ENCODE measurements at regions not wholly inside any gene's neighbourhood (a gene's known extent, or its start where the extent isn't known, plus 50 kb on each side); places are given as distances from the start of the nearest gene placed in this dataset.

DNA sequence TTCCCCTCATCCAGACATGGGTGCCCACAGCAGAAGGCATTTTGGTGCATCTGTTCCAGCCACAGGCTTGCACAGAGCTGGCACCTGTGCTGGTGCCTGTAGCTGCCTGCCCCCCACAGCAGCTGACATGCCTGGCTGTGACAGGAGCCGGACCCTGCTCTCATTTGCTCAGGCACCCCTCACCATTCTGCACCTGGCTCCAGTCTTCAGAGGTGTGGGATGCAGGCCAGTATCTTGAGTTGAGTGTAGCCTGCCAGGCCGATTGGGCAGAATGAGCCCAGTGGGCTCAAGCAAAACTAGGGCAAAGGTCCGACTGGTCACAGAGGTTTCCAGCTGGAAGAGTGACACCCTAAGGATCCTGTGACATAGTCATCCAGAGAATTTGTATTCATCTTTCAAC is 887.7 kb downstream of the CDH11 start:
- TF ChIP-seq POLR2AphosphoS5 (IDR thresholded peaks at IDR 0.05; ENCODE audit: low read depth, low read length), result no peak

DNA sequence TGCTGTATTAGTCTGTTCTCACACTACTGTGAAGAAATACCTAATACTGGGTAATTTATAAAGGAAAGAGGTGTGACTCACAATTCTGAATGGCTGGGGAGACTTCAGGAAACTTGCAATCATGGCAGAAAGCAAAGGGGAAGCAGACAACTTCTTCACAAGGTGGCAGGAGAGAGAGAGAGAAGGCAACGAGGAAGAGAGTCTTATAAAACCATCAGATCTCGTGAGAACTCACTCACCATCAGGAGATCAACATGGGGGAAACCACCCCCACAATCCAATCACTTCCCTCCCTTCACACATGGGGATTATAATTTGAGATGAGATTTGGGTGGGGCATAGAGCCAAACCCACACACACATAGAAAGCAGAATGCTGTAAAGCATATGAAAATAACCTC is 896.2 kb downstream of the CDH11 start:
- TF ChIP-seq FOXP2 (optimal IDR thresholded peaks at IDR 0.05; ENCODE audit: borderline replicate concordance, extremely low read depth, extremely low read length, insufficient read depth), result no peak
- TF ChIP-seq, protein P1, sequence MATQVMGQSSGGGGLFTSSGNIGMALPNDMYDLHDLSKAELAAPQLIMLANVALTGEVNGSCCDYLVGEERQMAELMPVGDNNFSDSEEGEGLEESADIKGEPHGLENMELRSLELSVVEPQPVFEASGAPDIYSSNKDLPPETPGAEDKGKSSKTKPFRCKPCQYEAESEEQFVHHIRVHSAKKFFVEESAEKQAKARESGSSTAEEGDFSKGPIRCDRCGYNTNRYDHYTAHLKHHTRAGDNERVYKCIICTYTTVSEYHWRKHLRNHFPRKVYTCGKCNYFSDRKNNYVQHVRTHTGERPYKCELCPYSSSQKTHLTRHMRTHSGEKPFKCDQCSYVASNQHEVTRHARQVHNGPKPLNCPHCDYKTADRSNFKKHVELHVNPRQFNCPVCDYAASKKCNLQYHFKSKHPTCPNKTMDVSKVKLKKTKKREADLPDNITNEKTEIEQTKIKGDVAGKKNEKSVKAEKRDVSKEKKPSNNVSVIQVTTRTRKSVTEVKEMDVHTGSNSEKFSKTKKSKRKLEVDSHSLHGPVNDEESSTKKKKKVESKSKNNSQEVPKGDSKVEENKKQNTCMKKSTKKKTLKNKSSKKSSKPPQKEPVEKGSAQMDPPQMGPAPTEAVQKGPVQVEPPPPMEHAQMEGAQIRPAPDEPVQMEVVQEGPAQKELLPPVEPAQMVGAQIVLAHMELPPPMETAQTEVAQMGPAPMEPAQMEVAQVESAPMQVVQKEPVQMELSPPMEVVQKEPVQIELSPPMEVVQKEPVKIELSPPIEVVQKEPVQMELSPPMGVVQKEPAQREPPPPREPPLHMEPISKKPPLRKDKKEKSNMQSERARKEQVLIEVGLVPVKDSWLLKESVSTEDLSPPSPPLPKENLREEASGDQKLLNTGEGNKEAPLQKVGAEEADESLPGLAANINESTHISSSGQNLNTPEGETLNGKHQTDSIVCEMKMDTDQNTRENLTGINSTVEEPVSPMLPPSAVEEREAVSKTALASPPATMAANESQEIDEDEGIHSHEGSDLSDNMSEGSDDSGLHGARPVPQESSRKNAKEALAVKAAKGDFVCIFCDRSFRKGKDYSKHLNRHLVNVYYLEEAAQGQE (IDR thresholded peaks at IDR 0.05; ENCODE audit: insufficient read depth in 1 of 2, low read depth in 2 of 2, low read length in 2 of 2), result no peak
- no peak for TF ChIP-seq SIN3A (IDR thresholded peaks at IDR 0.05; ENCODE audit: borderline replicate concordance, insufficient read depth, low read length)
- no peak for TF ChIP-seq TAF1 (IDR thresholded peaks at IDR 0.05; ENCODE audit: borderline replicate concordance, insufficient read depth, low read length)
- TF ChIP-seq POLR2AphosphoS5 (IDR thresholded peaks at IDR 0.05; ENCODE audit: low read depth, low read length), result no peak

DNA sequence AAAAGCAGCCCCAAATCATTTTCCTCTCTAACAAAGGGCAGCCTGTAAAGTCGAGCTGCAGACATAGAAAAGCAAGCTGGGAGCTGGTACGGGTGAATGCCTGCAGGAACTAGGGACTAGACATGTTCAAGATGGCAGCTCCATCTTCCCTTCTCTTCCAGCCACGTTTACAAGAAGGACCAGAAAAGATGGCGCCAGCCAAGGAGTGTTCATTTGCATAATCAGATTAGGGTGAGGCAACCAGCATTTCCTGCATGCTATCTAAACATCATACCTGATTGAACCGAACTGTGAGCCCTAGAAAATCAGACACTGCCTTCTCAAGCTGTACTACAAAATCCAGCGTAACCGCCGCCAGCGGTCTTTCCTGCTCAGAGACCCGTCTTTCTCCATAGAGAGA is 896.8 kb downstream of the CDH11 start:
- TF ChIP-seq SIN3A (IDR thresholded peaks at IDR 0.05; ENCODE audit: borderline replicate concordance, insufficient read depth, low read length) (no peak), TAF1 (IDR thresholded peaks at IDR 0.05; ENCODE audit: borderline replicate concordance, insufficient read depth, low read length) (no peak), FOXP2 (optimal IDR thresholded peaks at IDR 0.05; ENCODE audit: borderline replicate concordance, extremely low read depth, extremely low read length, insufficient read depth) (no peak), POLR2AphosphoS5 (IDR thresholded peaks at IDR 0.05; ENCODE audit: low read depth, low read length) (no peak)
- TF ChIP-seq, protein P1 (IDR thresholded peaks at IDR 0.05; ENCODE audit: insufficient read depth in 1 of 2, low read depth in 2 of 2, low read length in 2 of 2), result no peak

DNA sequence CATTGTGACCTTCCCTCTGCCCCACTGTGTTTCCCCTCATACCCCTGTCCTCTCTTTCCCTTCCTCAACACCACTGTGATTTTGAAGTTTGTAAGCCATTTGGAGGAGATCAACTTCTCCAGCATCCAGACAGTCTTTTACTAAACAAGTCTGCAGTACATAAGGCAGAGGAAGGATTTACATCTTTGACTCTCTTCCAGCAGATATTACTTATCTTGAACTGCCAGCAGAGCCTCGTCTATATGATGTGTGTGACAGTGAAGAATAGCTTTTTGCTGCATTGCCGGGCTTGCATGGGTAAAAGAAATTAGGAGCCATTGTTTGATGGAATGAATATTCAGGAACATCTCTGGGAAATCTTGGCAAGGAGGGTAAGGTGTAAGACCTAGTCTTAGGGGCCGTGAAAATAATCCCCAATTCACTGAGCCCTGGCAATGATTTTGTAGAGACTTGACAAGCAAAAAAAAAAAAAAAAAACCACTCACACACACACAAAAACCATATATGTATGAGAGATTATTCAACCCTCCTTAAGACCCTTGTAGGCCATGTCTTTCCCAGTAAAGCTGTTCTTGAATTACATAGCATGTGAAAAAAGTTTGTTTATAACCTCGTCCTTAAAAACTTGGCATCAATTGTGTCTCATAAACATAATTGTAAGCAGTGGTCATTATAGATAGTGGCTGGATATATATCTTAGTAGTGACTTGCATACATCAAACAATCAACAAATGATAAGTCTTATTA is 903.9 kb downstream of the CDH11 start:
- TF ChIP-seq, protein P1 (IDR thresholded peaks at IDR 0.05; ENCODE audit: insufficient read depth in 1 of 2, low read depth in 2 of 2, low read length in 2 of 2), result no peak
- no peak for TF ChIP-seq SIN3A (IDR thresholded peaks at IDR 0.05; ENCODE audit: borderline replicate concordance, insufficient read depth, low read length)

DNA sequence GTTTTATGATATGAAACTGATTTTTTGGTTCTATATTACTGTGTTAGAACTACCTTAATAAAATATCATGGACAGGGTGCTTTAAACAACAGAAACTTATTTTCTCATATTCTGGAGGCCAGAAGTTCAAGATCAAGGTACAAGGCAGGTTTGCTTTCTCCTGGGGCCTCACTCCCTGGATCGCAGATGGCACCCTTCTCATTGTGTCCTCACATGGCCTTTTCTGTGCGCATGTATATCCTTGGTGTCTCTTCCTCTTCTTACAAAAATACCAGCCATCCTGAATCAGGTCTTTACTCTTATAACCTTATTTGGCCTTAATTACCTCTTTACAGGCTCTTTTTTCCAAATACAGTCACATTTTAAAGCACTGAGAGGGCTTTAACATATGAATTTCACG is 906.1 kb downstream of the CDH11 start:
- TF ChIP-seq, protein P1 (IDR thresholded peaks at IDR 0.05; ENCODE audit: insufficient read depth in 1 of 2, low read depth in 2 of 2, low read length in 2 of 2), result no peak
- TF ChIP-seq POLR2AphosphoS5 (IDR thresholded peaks at IDR 0.05; ENCODE audit: low read depth, low read length), result no peak
- no peak for TF ChIP-seq SIN3A (IDR thresholded peaks at IDR 0.05; ENCODE audit: borderline replicate concordance, insufficient read depth, low read length)
- no peak for TF ChIP-seq FOXP2 (optimal IDR thresholded peaks at IDR 0.05; ENCODE audit: borderline replicate concordance, extremely low read depth, extremely low read length, insufficient read depth)
- no peak for TF ChIP-seq TAF1 (IDR thresholded peaks at IDR 0.05; ENCODE audit: borderline replicate concordance, insufficient read depth, low read length)

Measured in PFSK-1 (cell line).